Activated T-cell treated with anti-CD3 and anti-CD28 coated beads for 4 hours (primary cell): ENCODE measurements at regions not wholly inside any gene's neighbourhood (a gene's known extent, or its start where the extent isn't known, plus 50 kb on each side); places are given as distances from the start of the nearest gene placed in this dataset.

Experiments used
- DNase-seq: peaks from one replicate; pipeline ENCODE4 v3.0.0-alpha.2; 2020

- no peak for DNase-seq
Observed at GRCh38 chr3:6540981-6541380, 319.9 kb upstream of the GRM7 start.

- no peak for DNase-seq
Observed at GRCh38 chr3:6542795-6543194, 318.1 kb upstream of the GRM7 start.

- no peak for DNase-seq
Observed at GRCh38 chr3:6549296-6549695, 311.6 kb upstream of the GRM7 start.

- no peak for DNase-seq
Observed at GRCh38 chr3:6551165-6551564, 309.8 kb upstream of the GRM7 start.

- no peak for DNase-seq
Observed at GRCh38 chr3:6560259-6560658, 300.7 kb upstream of the GRM7 start.

- no peak for DNase-seq
Observed at GRCh38 chr3:6567241-6567640, 293.7 kb upstream of the GRM7 start.

GRCh38 chr3:6568999-6569493, 291.9 kb upstream of the GRM7 start:
- no peak for DNase-seq

- no peak for DNase-seq
Observed at GRCh38 chr3:6571448-6571847, 289.5 kb upstream of the GRM7 start.

- DNase-seq: no peak
Observed at GRCh38 chr3:6577584-6577983, 283.3 kb upstream of the GRM7 start.

GRCh38 chr3:6578526-6578925, 282.4 kb upstream of the GRM7 start:
- no peak for DNase-seq

GRCh38 chr3:6580808-6581207, 280.1 kb upstream of the GRM7 start:
- DNase-seq: no peak

GRCh38 chr3:6585360-6585759, 275.6 kb upstream of the GRM7 start:
- no peak for DNase-seq

- no peak for DNase-seq
Observed at GRCh38 chr3:6600237-6600636, 260.7 kb upstream of the GRM7 start.

- DNase-seq: no peak
Observed at GRCh38 chr3:6601374-6601773, 259.5 kb upstream of the GRM7 start.

- no peak for DNase-seq
Observed at GRCh38 chr3:6602329-6602728, 258.6 kb upstream of the GRM7 start.

- DNase-seq: no peak
Observed at GRCh38 chr3:6605227-6605626, 255.7 kb upstream of the GRM7 start.

GRCh38 chr3:6608843-6609242, 252.1 kb upstream of the GRM7 start:
- no peak for DNase-seq

- DNase-seq: no peak
Observed at GRCh38 chr3:6612034-6612616, 248.8 kb upstream of the GRM7 start.

- no peak for DNase-seq
Observed at GRCh38 chr3:6622260-6622659, 238.7 kb upstream of the GRM7 start.

GRCh38 chr3:6622712-6623111, 238.2 kb upstream of the GRM7 start:
- no peak for DNase-seq

- DNase-seq: no peak
Observed at GRCh38 chr3:6631376-6631775, 229.5 kb upstream of the GRM7 start.

GRCh38 chr3:6640907-6641306, 220.0 kb upstream of the GRM7 start:
- DNase-seq: no peak

- no peak for DNase-seq
Observed at GRCh38 chr3:6644070-6644929, 216.6 kb upstream of the GRM7 start.

GRCh38 chr3:6654670-6655069, 206.2 kb upstream of the GRM7 start:
- no peak for DNase-seq

GRCh38 chr3:6655275-6655674, 205.6 kb upstream of the GRM7 start:
- DNase-seq: no peak
